GM04503 (cell line): ENCODE measurements at regions not wholly inside any gene's neighbourhood (a gene's known extent, or its start where the extent isn't known, plus 50 kb on each side); places are given as distances from the start of the nearest gene placed in this dataset.
"Not testable (repeated sequence)": the region's sequence is repeated elsewhere in the genome, so short reads cannot be mapped to it uniquely, and the experiment has no call there.

Experiments
- DNase-seq: peaks from one replicate; pipeline ENCODE4 v3.0.0-alpha.2; 2012; ENCODE audit warnings: low read depth

DNA sequence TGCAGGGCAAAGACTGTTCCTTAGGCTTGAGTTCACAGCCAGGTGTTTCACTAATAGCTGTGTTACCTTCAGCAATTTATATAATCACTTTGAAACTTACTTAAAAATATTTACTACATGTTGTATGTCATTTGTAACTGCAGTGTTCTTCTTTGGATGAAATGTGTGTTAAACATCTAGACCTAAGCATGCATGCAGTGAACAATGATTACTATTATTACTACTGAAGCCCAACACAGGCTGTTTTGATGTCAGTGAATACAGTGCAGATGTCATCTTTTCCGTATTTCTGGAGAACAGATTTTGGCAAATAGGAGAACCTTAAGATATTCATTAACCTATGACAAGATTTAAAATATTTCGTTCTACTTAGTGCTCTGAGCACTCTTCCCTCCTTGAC lies 101.8 kb upstream of the ANK2 start:
- no peak for DNase-seq

DNA sequence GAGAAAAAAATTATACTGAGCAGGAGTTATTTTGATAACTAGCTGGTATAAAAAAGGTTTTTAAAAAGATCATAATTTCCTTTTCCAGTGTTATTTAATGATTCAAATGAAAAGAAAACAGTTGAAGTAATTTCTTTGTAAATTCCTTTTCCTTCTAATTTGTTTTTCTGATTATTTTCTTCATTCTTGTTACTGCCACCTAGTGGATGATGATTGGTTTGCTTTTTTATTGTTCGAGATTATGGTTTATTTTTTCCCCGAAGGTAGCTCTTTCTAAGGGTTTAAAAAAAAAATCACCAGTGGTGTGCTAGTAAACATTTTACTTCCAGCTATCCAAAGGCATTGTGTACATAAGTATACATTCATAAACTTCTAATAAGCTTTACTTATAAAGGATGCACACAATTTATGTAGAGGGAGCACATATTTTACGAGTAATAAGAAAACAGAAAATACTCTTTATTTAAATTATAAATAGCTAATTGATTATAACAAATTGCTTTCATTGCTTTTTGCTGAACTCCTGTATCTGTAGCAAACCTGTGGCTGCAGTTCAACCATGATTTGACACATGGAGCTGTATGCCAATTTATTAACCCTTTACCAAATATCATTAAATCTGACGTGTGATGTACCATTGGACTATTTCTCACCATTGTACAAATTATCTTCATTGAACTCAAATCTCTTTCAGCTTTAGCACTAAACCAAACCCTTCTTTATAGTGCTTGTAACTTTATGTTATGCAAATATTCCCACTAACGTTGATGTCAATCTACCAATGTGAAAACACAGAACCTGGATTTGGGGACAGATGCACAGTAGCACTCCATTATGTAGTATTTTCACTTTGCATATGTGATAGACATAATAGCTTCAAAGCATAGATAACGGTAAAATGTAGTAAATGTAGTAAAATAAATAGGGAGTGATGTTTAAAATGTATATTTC lies 97.8 kb upstream of the ANK2 start:
- no peak for DNase-seq

DNA sequence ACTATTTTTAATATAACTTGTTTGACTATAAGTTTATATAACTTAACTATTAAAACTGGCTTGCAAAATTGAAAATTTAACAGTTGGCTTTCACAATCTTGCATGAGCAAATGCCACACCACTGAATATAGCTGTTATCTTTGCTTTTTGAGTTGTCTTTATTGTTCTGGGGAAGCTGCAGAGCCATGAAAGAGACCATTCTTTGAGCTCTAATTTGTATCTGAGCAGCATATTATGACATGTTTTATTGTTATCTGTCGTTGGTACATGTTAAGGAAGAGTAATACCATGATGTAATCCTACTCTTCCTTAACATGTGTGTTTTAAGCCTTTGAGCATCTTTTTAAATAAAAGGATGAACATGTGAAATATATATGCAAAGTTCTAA lies 97.1 kb upstream of the ANK2 start:
- DNase-seq, result no peak

DNA sequence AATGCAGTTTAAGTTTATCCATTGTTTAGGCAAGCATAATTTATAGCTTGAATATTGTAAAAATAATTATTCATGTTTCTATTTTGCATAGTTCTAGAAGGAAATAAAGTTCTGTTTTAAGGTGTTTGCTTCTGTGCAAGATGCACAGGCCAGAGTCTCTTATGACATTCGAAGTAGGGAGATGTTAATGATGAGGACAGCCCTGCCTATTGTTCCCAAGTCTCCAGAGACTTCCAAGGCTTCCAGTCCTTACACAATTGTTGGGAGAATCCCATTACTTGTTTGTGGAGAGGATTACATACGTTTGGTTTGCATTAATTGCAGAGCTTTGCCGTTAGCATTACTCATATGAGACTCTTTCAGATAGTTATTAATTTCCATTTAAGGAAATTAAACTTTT lies 96.2 kb upstream of the ANK2 start:
- no peak for DNase-seq

DNA sequence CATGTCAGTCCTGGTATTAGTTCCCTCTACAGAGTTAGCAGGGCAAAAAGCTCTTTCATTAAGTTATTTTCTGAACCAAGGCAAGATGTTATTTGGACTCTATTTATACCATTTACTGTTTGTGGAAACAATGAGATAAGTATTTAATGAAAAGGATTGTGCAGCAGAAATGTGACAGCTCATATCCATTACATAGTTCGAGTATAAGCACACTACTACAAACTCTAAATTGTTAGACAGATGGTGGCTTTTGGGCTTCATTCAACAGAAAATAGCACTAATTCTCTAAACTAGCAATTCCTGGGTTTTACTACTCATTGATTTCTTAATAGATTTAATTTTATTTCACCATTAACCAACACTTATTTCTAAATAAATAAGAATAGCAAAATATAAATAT lies 95.2 kb upstream of the ANK2 start:
- no peak for DNase-seq

DNA sequence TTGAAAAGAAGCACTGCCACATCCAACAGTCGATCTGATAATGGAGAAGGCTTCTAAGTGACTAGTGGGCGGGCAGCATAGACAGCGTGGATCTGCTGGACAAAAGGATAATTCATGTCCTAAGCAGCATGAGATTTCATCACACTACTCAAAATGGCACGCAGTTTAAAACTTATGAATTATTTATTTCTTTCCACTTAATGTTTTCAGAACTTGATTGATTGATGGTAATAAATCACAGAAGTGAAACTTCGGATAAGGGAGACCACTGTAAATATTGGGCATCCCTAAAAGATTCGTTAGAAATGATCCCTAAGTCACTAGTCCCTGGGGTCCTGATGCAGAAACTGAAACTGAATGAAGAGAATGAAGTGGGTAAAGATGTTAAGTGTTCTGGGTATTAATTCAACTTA lies 93.0 kb upstream of the ANK2 start:
- no peak for DNase-seq

DNA sequence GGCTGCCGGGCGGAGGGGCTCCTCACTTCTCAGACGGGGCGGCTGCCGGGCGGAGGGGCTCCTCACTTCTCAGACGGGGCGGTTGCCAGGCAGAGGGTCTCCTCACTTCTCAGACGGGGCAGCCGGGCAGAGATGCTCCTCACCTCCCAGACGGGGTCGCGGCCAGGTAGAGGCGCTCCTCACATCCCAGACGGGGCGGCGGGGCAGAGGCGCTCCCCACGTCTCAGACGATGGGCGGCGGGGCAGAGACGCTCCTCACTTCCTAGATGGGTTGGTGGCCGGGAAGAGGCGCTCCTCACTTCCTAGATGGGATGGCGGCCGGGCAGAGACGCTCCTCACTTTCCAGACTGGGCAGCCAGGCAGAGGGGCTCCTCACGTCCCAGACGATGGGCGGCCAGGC lies 91.7 kb upstream of the ANK2 start:
- DNase-seq, result not testable (repeated sequence)

DNA sequence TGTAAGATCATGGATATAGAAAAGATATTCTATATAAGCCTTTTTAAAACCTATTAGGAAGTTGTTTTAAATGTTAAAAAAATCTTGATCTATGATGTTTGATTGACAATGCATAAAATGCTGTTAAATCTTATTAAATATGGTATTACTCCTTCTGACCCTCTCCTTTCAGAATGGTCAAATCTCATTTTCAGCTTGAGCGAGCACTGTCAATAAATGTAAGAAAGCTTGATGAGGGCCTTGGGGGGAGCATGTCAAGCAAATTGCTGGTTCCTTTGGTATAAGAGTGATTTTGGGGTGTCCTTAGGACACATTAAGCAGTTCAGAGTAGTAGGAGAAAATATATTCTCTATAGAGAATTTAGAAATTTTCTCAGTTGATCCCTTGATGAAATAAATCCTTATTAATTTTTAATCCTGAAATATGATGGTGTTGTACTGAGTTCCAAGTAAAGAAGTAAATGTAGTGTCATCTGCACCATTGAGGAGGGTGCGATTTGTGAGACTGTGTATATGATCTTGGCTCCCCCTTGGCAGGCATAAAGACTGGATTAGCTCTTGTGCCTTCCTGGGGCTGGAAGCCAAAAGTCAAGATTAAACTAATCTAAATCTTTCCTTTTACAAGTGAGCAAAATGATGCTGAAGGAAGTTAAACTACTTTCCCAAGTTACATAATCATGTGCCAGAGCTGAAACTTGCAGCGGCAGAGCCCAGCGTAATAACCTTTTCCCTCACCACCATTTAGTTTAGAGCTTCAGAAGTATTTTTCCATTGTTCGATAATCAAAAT lies 82.6 kb upstream of the ANK2 start:
- no peak for DNase-seq

DNA sequence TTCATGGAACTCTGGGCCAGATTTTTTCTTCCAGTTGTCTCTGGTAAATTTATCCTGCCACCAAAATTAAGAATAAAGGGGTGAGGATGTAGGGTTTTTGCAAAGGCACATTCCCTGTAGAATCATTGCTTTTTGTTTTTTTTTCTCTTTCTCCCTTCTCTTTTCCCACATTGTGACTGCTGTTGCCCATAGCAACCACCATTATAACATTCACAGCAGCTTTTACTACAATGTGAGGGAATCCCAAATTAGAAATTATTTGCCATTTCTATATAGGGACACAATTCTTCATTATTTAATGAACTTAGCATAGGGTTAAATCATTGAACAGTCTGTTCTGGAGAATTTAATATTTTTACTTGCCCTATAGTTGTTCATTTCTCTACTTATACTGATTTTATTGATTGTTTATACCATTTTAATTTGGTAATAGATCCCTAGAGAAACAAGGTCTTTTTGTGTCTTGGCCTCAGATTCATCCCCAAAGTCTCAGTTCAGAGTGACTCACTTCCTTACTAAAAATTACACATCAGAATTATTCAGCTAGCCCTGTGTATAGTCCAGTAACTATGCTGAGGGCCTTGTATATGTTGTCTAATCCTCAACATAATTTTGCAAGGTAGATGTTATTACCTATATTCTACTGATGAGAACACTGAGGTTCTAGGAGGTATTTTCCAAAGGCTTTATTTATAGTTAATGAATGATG lies 80.8 kb upstream of the ANK2 start:
- DNase-seq, result no peak

DNA sequence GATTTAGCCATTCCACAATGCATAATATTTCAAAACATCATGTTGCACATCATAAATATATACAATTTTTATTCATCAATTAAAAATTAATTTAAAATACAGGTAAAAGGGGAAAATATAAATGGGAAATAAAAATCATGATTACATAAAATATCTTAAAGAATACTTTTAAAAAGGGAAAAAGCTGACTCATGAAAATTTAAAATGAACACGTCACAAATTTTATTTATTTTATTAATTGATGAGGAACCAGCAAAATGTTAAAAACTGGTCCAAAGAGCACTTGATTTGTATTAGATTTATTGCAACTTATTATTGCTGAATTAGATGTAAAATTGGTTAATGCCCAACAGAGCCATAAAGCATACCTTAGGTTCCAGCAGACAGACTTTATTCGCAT lies 78.5 kb upstream of the ANK2 start:
- no peak for DNase-seq

DNA sequence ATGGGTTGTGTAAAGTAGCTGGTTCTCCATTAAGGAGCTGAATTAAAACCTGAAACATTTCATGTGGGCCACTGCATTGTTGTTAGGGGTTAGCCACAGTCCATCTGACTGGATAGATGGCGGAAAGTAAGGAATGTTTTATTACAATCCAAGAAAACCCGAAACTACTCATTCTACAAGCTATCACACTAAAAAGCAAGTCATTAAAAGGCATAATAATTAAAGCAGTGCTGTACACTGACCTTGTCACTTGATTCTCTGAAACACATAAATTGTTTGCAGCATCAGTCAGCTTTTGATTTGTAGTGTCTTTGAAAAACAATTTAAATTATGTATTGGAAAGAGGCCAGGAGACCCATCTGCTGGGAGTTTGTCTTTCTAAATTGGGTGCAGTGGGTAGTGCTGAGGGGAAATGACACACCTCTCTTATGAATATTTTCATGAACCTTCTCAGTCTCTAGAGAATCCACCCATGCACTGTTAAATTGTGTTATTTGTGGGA lies 75.7 kb upstream of the ANK2 start:
- DNase-seq, result no peak

DNA sequence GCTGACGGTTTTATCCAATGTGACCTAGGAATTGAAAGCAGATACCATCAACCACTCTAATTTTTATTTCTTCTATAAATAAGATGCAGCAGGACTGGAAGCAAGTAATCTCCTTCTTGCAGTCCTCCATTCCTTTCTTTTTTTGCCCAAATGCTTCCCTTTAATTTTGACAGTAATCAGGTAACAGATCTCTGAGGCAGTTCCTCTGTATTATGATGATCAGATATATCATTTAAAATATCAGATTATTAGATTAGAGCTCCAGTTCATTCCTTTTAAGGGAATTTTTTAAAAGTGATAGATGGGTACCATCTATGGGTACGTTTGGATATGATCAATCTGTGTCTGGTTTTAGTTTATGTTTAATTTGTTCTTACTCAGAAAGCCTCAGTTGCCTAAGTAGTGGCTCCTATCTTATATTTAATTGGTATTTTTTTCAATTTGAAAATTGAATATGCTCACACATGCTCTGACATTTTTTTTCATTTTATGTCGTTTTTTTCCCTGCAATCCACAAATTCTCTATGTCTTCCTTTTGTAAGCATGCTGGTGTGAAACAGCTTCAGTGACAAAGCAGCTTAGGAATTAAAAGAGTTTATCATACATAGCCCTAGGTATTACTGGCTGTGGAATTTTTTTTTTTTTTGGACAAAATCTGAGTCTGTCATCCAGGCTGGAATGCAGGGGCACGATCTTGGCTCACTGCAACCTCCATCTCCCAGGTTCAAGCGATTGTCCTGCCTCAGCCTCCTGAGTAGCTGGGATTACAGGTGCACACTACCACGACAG lies 73.7 kb upstream of the ANK2 start:
- no peak for DNase-seq

DNA sequence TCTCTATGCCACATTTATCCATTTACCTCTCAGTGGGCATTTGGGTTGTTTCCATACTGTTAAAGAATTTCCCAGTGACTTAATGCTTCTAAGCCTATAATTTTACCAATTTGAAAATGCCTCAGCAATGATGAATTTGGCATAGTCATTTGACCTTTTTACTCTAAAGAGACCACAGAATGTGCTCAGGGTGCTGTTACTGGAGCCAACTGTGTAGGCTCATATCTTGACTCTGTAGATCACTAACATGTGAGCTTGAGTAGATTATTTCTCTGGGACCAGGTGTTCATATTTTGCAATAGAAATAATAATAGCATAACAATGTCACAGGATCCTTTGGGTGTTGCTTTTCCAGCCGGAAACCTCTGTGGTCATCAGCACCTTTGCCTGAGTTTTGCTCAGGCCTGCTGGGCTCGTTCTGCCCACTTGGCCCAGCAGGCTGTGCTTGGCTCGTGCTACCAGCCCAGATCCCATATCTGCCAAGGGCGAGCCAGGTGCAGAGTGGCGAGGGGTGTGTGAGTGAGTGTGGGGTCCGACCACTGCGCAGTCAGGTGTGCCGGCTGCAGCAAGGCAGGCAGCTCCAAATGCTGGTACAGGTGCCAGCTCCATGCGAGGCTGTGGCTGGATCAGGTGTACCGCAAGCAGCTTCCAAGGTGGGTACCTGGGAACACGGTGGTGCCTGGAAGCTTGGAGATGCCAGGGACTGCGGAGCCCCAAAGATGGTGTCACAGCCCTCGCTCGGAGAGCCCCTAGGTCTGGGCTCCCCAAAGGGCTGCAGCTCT lies 70.6 kb upstream of the ANK2 start:
- no peak for DNase-seq

DNA sequence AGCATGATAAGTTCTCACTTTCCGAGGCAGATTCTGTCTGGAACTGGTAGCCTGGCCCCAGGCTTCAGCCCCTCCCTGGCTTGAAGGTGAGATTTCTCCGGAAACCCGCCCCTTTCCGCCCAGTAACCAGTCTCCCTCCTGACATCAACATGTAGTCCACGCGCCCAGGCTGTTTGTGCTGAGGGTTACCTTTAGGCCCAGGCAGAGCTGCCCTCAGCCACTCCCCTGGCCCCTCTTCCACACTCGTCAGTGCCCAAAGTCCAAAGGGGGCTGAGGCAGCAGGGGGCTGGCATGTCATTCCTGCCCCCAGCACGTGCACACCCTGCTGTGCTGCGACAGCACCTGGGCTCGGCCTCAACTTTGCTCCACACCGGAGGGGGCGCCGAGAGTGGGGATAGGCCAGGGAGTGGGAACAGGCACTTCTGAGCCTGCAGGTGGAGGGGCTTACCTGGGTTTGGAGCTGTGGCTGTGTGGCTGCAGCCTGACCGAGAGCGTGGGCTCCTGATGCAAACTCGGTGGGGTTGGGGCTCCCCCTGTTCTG lies 69.5 kb upstream of the ANK2 start:
- DNase-seq, result no peak

DNA sequence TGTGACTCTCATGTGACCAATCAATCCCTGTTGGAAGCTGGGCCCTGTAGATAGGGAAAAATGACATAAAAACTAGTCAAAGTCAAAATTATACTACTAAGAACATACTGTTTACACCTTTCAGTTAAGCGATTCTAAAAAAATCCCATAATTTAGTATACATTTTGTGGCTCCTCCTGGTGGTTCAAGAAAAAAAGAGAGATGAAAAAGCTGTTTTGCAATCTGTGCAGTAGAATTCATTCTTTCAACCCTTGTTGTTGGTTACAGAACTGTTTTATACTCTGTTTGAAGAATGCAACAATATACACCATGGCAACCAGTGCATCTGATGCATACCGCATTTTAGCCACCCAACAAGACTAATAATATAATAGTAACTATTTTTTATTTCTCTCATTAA lies 66.8 kb upstream of the ANK2 start:
- no peak for DNase-seq

DNA sequence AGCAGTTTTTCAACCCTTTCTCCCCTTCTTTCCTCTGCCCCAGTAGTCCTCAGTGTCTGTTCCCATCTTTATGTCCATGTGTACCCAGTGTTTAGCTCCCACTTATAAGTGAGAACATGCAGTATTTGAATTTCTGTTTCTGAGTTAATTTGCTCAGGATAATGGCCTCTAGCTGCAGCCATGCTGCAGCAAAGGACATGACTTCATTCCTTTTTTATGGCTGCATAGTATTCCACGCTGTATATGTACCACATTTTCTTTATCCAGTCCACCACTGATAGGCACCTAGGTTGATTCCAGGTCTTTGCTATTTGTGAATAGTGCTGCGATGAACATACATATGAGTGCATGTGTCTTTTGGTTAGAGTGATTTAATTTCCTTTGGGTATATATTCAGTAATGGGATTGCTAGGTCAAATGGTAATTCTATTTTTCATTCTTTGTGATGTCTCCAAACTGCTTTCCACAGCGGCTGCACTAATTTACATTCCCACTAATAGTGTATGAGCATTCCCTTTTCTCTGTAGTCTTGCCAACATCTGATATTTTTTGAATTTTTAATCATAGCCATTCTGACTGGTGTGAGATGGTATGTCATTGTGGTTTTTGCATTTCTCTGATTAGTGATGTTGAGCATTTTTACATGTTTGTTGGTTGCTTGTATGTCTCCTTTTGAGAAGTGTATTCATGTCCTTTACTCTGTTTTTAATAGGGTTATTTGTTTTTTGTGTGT lies 54.6 kb upstream of the ANK2 start:
- no peak for DNase-seq
